Loucy (cell line): ENCODE measurements at regions not wholly inside any gene's neighbourhood (a gene's known extent, or its start where the extent isn't known, plus 50 kb on each side); places are given as distances from the start of the nearest gene placed in this dataset.

Source experiments
- H2AFZ ChIP-seq: fragments of 200-600 bp; sonication (generic); 2 replicates; pipeline ENCODE4 v1.6.0; 2016; ENCODE audit warnings: antibody characterized with exemption, mild to moderate bottlenecking, low read length, moderate library complexity
- H3F3A ChIP-seq: fragments of 200-600 bp; 2 replicates; pipeline ENCODE4 v1.6.0; 2016; ENCODE audit warnings: antibody characterized with exemption, low read depth, mild to moderate bottlenecking
- H3K27me3 ChIP-seq: fragments of 200-600 bp; sonication (generic); 2 replicates; pipeline ENCODE4 v1.6.1; 2014; ENCODE audit warnings: low read length, mild to moderate bottlenecking; ENCODE audit not compliant: insufficient read depth, poor library complexity, severe bottlenecking
- H3K36me3 ChIP-seq: fragments of 200-600 bp; sonication (generic); 2 replicates; pipeline ENCODE4 v1.6.1; 2016; ENCODE audit warnings: low read length; ENCODE audit not compliant: insufficient read depth
- H3K4me1 ChIP-seq: fragments of 200-600 bp; sonication (generic); 2 replicates; pipeline ENCODE4 v1.5.1; 2014; ENCODE audit warnings: low read length, mild to moderate bottlenecking; ENCODE audit not compliant: insufficient read depth, poor library complexity, severe bottlenecking
- H3K4me2 ChIP-seq: fragments of 200-600 bp; sonication (generic); 2 replicates; pipeline ENCODE4 v1.6.0; 2014; ENCODE audit warnings: antibody characterized with exemption, low read length, low read depth, mild to moderate bottlenecking; ENCODE audit not compliant: poor library complexity, severe bottlenecking
- H3K4me3 ChIP-seq: fragments of 200-600 bp; sonication (generic); 2 replicates; pipeline ENCODE4 v1.5.1; 2014; ENCODE audit warnings: low read length, mild to moderate bottlenecking, mixed read lengths; ENCODE audit not compliant: poor library complexity, severe bottlenecking
- H3K79me2 ChIP-seq: fragments of 200-600 bp; sonication (generic); 2 replicates; pipeline ENCODE4 v1.6.1; 2014; ENCODE audit warnings: low read length; ENCODE audit not compliant: insufficient read depth
- H3K9ac ChIP-seq: fragments of 200-600 bp; sonication (generic); 2 replicates; pipeline ENCODE4 v1.6.0; 2014; ENCODE audit warnings: mild to moderate bottlenecking, low read depth, low read length, moderate library complexity; ENCODE audit not compliant: poor library complexity, severe bottlenecking
- H3K9me2 ChIP-seq: fragments of 200-600 bp; sonication (generic); replicated peaks from 2 replicates; pipeline ENCODE4 v1.6.1; 2016; ENCODE audit warnings: low read depth, low read length, mixed read lengths
- H3K9me3 ChIP-seq: fragments of 200-600 bp; sonication (generic); 2 replicates; pipeline ENCODE4 v1.6.1; 2014; ENCODE audit warnings: mild to moderate bottlenecking, antibody characterized with exemption, low read length, low read depth; ENCODE audit not compliant: insufficient read depth
- H4K20me1 ChIP-seq: fragments of 200-600 bp; sonication (generic); 2 replicates; pipeline ENCODE4 v1.6.0; 2014; ENCODE audit warnings: antibody characterized with exemption, low read length, mild to moderate bottlenecking; ENCODE audit not compliant: insufficient read depth, poor library complexity, severe bottlenecking
- EZH2phosphoT487 ChIP-seq: fragments of 200-600 bp; IDR thresholded peaks from 2 replicates; pipeline ENCODE4 v1.6.1; 2018; ENCODE audit warnings: antibody characterized with exemption, mild to moderate bottlenecking, moderate library complexity, borderline replicate concordance
- TF ChIP-seq, protein P1 (sequence below): fragments of 200-600 bp; sonication (generic); conservative IDR thresholded peaks from 2 replicates; pipeline ENCODE4 v1.5.1; 2014; ENCODE audit warnings: mild to moderate bottlenecking, antibody characterized with exemption, low read length

DNA sequence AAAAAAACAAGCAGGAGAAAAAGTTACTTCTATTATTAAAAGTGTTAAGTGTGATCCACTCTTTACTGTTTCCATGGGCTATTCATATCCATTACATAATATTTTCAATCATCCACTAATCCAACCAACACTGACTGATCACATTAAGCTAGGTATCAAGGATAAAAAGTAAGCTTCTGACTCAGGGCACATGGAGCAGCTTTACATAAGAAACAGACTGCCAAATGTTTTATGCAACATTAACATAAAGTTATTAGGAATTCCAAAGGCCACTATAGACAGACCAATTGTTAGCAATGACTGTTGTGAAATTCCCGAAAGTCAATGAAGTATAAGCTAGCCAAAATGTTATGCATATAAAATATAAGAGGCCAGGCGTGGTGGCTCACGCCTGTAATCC, 277.6 kb downstream of the ZEB2 start:
- no peaks in the 10 kb centered on the region; the same call in 1 of the 2 replicates for H3K79me2 ChIP-seq
- no peak overlapping the region for H2AFZ ChIP-seq
- no peak for TF ChIP-seq EZH2phosphoT487
- TF ChIP-seq, protein P1, sequence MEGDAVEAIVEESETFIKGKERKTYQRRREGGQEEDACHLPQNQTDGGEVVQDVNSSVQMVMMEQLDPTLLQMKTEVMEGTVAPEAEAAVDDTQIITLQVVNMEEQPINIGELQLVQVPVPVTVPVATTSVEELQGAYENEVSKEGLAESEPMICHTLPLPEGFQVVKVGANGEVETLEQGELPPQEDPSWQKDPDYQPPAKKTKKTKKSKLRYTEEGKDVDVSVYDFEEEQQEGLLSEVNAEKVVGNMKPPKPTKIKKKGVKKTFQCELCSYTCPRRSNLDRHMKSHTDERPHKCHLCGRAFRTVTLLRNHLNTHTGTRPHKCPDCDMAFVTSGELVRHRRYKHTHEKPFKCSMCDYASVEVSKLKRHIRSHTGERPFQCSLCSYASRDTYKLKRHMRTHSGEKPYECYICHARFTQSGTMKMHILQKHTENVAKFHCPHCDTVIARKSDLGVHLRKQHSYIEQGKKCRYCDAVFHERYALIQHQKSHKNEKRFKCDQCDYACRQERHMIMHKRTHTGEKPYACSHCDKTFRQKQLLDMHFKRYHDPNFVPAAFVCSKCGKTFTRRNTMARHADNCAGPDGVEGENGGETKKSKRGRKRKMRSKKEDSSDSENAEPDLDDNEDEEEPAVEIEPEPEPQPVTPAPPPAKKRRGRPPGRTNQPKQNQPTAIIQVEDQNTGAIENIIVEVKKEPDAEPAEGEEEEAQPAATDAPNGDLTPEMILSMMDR = no peak
- peak overlapping the region; percentile 47 for H3K9ac ChIP-seq
- peaks cover 44% of the 10 kb centered on the region for H3K4me1 ChIP-seq
- no peaks in the 10 kb centered on the region for H3F3A ChIP-seq
- no peaks in the 10 kb centered on the region for H3K9me3 ChIP-seq
- H3K4me3 ChIP-seq = no peak overlapping the region
- no peaks in the 10 kb centered on the region for H3K9me2 ChIP-seq
- peak overlapping the region; percentile 52 for H3K4me2 ChIP-seq
- no peaks in the 10 kb centered on the region for H3K36me3 ChIP-seq
- no peaks in the 10 kb centered on the region for H3K27me3 ChIP-seq
- H4K20me1 ChIP-seq = no peaks in the 10 kb centered on the region

DNA sequence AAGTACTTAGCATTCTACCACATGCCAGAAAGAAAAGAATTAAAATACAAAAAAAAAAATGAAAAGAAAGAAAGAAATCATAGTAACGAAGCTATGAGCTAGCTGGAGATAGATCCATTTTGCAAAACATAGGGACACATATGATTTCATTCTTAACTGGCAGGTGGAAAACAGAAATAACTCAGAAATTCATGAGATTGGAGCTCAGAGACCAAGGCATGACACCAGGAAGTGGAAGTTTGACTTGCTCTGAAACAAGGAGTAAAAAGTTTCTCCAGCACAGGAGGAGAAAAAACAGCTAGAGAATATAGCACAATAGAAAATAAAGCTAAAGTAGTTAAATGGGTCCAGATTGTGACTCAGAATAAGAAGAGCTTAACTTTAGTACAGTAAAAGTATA, 278.1 kb downstream of the ZEB2 start:
- Histone ChIP-seq H3K9me2 (no peaks in the 10 kb centered on the region), H3K4me2 (peak overlapping the region; percentile 52), H3K79me2 (no peaks in the 10 kb centered on the region; the same call in 1 of the 2 replicates), H3K27me3 (no peaks in the 10 kb centered on the region), H3K9me3 (no peaks in the 10 kb centered on the region), H3K36me3 (no peaks in the 10 kb centered on the region), H3K4me1 (peaks cover 44% of the 10 kb centered on the region), H3F3A (no peaks in the 10 kb centered on the region), H3K9ac (peak overlapping the region; percentile 47), H4K20me1 (no peaks in the 10 kb centered on the region), H2AFZ (no peak overlapping the region; the same call in 1 of the 2 replicates), H3K4me3 (no peak overlapping the region)
- TF ChIP-seq, protein P1 = no peak
- no peak for TF ChIP-seq EZH2phosphoT487

DNA sequence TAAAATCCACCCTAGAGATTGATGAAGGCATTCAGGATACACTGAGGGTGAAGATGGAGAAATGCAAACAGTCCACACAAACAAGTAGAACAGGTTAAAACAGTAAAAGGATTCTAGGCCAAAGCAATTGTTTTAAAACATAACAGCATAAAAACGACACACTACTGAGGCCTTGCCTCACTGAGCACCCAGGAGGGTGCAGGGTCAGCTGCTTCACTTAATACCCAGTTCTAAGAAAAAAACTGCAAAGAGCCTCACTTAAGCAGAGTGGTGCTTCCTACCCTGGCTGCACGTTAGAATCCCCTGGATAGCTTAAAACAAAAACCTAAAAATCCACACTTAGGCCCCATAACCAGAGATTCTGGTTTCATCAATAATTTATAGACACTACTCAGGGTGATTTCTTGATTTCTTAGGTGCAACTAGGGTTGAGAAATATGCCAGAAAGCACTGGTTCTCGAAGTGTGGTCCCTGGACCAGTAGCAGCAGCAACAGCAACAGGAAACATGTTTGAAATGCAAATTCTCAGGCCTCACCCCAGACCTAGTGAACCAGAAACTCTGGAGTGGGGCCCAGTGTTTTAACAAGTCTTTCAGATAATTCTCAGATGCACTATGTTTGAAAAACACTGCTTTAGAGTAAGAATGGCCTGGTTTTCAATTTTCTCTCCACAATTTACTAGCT, 279.1 kb downstream of the ZEB2 start:
- H3K9me3 ChIP-seq = no peaks in the 10 kb centered on the region
- TF ChIP-seq, protein P1 = no peak
- TF ChIP-seq EZH2phosphoT487 = no peak
- peaks cover 44% of the 10 kb centered on the region for H3K4me1 ChIP-seq
- no peaks in the 10 kb centered on the region; the same call in 1 of the 2 replicates for H3K79me2 ChIP-seq
- peak overlapping the region; percentile 39; the same call in 1 of the 2 replicates for H2AFZ ChIP-seq
- peak overlapping the region; percentile 47 for H3K9ac ChIP-seq
- H3K36me3 ChIP-seq = no peaks in the 10 kb centered on the region
- no peaks in the 10 kb centered on the region for H3K27me3 ChIP-seq
- peak overlapping the region; percentile 52 for H3K4me2 ChIP-seq
- no peak overlapping the region for H3K4me3 ChIP-seq
- H4K20me1 ChIP-seq = no peaks in the 10 kb centered on the region
- H3K9me2 ChIP-seq = no peaks in the 10 kb centered on the region
- H3F3A ChIP-seq = no peaks in the 10 kb centered on the region
